H1 (cell line): ENCODE measurements at regions not wholly inside any gene's neighbourhood (a gene's known extent, or its start where the extent isn't known, plus 50 kb on each side); places are given as distances from the start of the nearest gene placed in this dataset.

Experiments used
- ATF3 ChIP-seq: IDR thresholded peaks from 2 replicates; pipeline ENCODE4 v1.6.1; 2011; ENCODE audit warnings: low read depth, mild to moderate bottlenecking, low read length; ENCODE audit not compliant: insufficient read depth
- CTCF ChIP-seq, 3 experiments: IDR thresholded peaks; 1 replicate in 2 of 3; 2 replicates in 1 of 3; pipeline versions ENCODE4 v1.5.1 to v1.6.1; 2011; ENCODE audit warnings: low read length in 3 of 3, mild to moderate bottlenecking in 3 of 3, inconsistent platforms in 2 of 3, low read depth in 1 of 3, moderate library complexity in 1 of 3; ENCODE audit not compliant: insufficient read depth in 1 of 3; ENCODE audit errors: control extremely low read depth in 1 of 3
- EZH2 ChIP-seq: fragments of 200-600 bp; sonication (generic); IDR thresholded peaks from 2 replicates; pipeline ENCODE4 v1.7.1; 2012; ENCODE audit warnings: low read depth, mild to moderate bottlenecking, moderate library complexity, low read length, inconsistent platforms; ENCODE audit not compliant: severe bottlenecking
- HDAC2 ChIP-seq, 2 experiments: fragments of 300-600 bp in 1 of 2; sonication (generic) in 1 of 2; IDR thresholded peaks; 2 replicates each; pipeline ENCODE4 v1.6.1; 2011 to 2012; ENCODE audit warnings: low read depth in 2 of 2, low read length in 2 of 2, mild to moderate bottlenecking in 2 of 2, moderate library complexity in 2 of 2, borderline replicate concordance in 1 of 2, inconsistent platforms in 1 of 2
- NRF1 ChIP-seq: IDR thresholded peaks from 2 replicates; pipeline ENCODE4 v1.6.1; 2011; ENCODE audit warnings: mild to moderate bottlenecking, low read depth, low read length, improper control_type of control experiment
- POLR2A ChIP-seq, 2 experiments: IDR thresholded peaks; 1 replicate in 1 of 2; 2 replicates in 1 of 2; pipeline ENCODE4 v1.6.1; 2011; ENCODE audit warnings: low read depth in 2 of 2, low read length in 2 of 2, mild to moderate bottlenecking in 2 of 2; ENCODE audit errors: control extremely low read depth in 1 of 2
- POLR2AphosphoS5 ChIP-seq: IDR thresholded peaks from 2 replicates; pipeline ENCODE4 v1.6.1; 2011; ENCODE audit warnings: low read depth, low read length
- RXRA ChIP-seq: IDR thresholded peaks from 2 replicates; pipeline ENCODE4 v1.6.1; 2011; ENCODE audit warnings: low read depth, mild to moderate bottlenecking, low read length, moderate library complexity; ENCODE audit not compliant: insufficient read depth
- SP1 ChIP-seq: IDR thresholded peaks from 2 replicates; pipeline ENCODE4 v1.6.1; 2011; ENCODE audit warnings: low read depth, low read length

GRCh38 chrX:39261446-39262147, 460.3 kb downstream of the MID1IP1 start:
- no peak for TF ChIP-seq RXRA
- no peak for TF ChIP-seq NRF1
- peak in 2 of 3 experiments; percentile 40 to 42; a peak in 3 of 4 replicates for TF ChIP-seq CTCF (IDR thresholded peaks at IDR 0.05; ENCODE audit: control extremely low read depth in 1 of 3, insufficient read depth in 1 of 3, low read depth in 1 of 3, low read length in 3 of 3)
- no peak for TF ChIP-seq POLR2A (IDR thresholded peaks at IDR 0.05; ENCODE audit: control extremely low read depth in 1 of 2, low read depth in 2 of 2, low read length in 2 of 2)
- no peak for TF ChIP-seq HDAC2 (IDR thresholded peaks at IDR 0.05; ENCODE audit: borderline replicate concordance in 1 of 2, low read depth in 2 of 2, low read length in 2 of 2)
- TF ChIP-seq POLR2AphosphoS5, result no peak
- TF ChIP-seq EZH2, result no peak
- no peak for TF ChIP-seq SP1
- TF ChIP-seq ATF3, result no peak
